CD4-positive, alpha-beta T cell treated with Interleukin-10 for 1 hour (primary cell): ENCODE measurements at regions not wholly inside any gene's neighbourhood (a gene's known extent, or its start where the extent isn't known, plus 50 kb on each side); places are given as distances from the start of the nearest gene placed in this dataset.

Experiments used
- DNase-seq: peaks from one replicate; pipeline ENCODE4 v3.0.0-alpha.2; 2020

DNA sequence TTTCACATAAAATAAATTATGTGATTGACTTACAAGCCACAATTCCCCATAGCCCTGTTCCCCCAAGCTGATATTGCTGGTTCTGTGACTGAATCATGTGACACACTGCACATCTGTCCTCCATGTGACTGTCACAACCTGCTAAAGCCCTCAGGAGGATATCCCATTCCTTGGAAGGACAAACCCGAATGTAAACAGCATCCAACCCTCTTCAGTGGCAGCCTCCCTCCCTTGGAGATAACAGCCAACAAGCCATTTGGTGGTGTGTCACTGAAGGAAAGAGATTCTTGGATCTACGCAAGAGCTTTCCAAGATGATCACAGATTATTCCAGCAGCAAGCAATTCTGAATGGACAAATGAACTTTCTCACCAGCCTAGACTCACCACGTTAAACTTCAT, 153.9 kb upstream of the TIAM1 start:
- DNase-seq, result no peak

DNA sequence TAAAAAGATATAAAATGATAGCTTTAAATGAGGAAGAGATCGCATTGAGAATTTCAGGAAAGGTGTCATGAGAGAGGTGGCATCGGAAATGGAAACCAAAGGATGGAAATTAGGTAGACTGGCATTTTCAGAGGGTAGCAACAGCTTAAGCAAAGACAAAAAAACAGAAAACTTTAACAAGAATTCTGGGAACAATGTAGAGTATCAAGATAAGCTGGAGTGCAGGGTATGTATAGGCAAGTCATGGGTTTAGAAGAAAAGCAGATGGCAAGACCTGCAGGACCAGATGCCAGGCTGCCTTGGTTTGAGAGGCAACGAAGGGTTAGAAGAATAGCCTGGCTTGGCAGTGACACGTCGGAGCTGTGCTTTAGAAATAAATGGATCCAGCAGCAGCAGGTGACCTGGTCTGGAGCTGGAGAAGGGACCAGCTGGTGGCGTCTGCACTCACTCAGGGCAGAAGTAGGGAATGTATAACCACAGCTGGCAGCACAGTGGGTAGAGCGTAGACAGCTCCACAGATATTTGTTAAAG, 149.4 kb upstream of the TIAM1 start:
- no peak for DNase-seq

DNA sequence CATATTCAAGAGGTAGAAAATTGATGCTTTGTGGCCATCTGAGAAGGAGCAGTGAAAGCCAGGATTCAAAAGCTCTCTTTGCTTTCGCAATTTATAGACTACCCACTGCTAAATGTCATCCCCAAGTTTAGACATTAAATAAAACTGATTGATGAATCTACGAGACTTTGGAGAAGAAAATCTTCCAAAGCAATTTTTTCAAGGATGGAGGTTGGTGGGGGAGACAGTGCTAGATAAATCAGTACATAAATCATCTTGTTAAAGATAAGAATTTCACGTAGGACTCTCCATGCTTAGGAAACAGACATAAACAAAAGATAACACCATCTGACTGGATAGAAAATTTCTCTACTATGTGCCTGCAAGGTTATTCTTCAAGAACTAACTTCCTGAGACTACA, 147.6 kb upstream of the TIAM1 start:
- no peak for DNase-seq

- DNase-seq, result no peak
Observed at GRCh38 chr21:31490443-31490842, 146.4 kb upstream of the TIAM1 start.

GRCh38 chr21:31489726-31490125, 145.7 kb upstream of the TIAM1 start:
- DNase-seq, result no peak

DNA sequence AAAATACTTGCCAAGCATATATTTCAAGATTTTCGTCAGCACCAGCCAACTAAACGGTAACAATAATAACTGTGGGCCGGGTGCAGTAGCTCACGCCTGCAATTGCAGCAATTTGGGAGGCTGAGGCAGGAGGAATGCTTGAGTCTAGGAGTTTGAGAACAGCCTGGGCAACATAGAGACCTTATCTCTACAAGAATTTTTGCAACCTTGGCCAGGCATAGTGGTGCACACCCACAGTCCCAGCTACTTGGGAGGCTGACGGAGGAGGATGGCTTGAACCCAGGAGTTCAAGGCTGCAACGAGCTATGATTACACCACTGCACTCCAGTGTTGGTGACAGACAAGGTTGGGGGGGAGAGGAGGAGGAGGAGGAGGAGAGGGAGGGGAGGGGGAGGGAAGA, 145.0 kb upstream of the TIAM1 start:
- DNase-seq, result no peak

DNA sequence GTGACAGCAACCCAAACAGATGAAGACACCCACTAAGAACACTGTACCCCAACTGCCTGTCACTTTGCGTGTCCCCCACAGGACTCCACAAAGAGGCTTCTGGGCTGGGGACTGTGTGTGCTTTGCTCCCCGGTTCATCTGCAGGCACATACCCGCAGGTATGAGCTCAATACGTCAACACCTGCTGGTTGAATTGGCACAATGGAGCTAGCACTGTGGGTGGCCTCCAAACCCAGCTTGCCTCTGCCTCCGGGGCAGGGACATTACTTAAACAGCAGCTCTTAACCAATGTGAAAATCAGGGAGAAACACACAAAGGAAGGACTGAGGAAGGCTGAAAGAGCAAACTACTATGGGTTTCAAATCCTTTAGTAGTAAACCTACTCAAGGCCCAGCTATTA, 140.2 kb upstream of the TIAM1 start:
- no peak for DNase-seq

DNA sequence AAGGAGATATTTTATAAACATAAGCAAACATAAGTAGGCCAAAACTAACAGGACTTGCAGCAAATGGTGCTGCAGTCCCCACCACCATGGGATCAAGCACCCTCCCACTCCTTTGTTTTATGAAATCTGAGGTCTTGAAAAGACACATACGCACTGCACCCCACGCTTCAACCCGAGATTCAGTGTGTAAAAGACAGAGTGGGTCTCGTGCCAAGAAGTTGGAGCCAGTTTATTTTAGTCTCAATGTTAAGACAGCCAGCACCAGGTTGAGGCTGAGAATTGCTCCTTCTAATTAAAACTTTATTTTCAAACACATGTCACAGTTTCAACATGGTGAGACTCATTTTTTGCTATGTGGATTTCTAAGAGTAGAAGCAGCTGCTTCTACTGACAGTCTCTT, 139.1 kb upstream of the TIAM1 start:
- DNase-seq, result no peak

- DNase-seq, result no peak
Observed at GRCh38 chr21:31482460-31482859, 138.4 kb upstream of the TIAM1 start.

- DNase-seq, result no peak
Observed at GRCh38 chr21:31480228-31480627, 136.2 kb upstream of the TIAM1 start.

- DNase-seq, result no peak
Observed at GRCh38 chr21:31479714-31480113, 135.7 kb upstream of the TIAM1 start.

- no peak for DNase-seq
Observed at GRCh38 chr21:31479222-31479621, 135.2 kb upstream of the TIAM1 start.

DNA sequence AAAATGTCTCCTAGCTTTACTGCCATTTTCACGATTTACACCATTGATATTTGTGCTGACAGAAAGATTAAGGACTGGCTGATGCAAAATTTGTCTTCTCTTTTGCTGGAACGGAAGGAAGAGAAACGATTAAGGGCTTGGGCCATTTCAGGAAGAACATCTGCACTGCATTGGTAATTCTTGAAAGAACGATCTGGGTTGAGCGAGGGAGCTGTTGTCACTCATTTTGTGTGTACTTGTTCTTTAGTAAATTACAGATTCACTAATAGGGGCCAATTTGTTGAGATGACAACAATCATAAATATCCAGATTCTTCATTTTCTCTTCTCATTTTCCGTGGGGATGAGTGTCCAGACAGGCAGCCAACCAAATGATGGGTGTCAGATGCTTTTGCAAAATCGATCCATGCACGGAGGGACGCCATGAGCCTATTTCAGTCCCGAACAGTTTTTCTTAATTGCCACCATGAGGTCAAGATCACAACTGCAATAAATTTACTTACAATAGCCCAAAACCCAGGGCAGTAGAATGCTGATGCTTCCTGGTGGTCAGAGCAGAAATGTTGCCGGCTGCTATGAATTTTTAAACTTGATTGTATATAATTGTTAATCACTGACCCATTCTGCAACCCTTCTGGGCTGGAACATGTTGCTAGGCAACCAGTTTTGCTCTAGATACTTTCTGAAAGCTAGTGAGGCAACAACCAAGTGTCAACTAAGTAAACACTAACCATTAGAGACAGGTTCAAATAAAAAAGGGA, 132.4 kb upstream of the TIAM1 start:
- DNase-seq, result no peak

DNA sequence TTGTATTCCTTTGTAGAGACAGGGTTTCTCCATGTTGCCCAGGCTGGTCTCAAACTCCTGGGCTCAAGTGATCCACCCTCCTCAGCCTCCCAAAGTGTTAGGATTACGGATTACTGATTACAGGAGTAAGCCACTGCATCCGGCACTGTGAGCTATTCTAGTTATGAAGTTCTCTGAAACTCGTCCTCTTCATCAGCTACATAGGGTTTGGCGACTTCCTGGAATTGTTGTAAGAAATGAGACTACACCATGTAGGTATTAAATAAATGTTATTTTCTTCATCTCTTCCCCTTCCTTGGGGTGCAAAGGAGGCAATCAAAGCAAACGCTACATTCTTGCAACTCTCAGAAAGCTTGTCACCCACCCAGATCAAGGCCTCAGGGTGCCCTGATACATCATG, 131.2 kb upstream of the TIAM1 start:
- no peak for DNase-seq

- DNase-seq, result no peak
Observed at GRCh38 chr21:31473685-31474345, 129.8 kb upstream of the TIAM1 start.

DNA sequence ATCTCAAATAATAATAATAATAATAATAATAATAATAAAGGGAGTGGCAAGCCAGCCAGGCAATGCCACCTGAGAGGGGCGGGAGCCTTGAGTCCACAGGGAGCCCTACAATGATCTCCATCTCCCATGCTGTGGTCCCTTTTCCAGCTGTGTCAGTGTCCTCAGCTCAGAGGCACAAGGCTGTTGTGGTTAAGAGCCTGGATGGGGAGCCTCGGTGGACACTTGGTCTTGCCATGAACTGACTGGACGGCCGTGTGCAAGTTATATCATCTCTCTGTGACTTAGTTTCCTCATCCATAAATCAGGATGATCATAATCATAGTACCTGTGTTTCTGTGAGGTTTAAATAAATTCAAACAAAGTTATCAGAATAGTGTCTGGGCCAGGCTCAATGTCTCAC, 127.8 kb upstream of the TIAM1 start:
- DNase-seq, result no peak

DNA sequence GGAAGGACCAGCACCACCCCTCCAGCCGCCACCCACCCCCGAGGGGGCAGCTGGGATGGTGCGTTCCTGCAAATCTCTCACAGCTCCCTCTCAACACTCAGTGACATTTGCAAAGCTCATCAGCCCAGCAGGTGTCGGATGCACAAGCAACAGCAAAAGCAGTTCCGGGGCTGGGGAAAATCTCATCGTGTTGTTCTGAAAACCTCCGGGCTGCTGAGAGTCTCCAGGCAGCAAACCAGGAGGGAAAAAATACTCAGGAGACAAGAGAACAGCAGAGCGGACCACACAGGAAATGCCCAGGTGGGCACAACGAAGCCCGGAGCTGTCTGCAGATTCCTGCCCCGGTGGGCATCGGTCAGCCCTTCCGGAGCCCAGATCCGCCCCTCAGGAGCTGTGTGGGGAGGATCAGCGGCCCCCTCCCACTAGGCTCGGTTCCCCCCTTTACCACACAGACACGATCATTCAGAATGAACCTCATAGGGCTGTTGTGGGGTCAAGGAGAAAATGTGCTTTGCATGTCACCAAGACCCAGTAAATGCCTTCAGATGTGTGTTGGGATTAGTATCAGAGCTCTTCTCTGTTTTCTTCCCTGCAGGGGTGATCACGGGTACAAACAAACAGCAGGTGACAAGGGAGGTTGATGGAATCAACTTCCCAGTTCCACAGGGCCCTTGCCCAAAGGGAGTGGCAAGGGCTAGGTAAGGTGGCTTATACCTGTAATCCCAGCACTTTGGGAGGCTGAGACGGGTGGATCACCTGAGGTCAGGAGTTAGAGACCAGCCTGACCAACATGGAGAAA, 127.0 kb upstream of the TIAM1 start:
- DNase-seq, result no peak

DNA sequence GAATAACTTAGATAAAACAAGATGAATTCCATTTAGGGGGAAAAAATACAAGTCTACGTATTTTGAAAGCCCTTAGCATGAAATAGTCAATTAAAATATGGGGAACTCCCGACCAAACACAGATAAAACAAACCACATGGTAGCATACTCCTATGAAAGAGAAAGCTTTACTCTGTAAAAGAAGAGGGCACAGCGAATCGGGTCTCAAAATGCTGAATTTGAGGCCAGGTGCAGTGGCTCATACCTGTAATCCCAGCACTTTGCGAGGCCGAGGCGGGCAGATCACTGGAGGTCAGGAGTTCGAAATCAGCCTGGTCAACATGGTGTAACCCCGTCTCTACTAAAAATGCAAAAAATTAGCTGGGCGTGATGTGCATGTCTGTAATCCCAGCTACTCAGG, 116.9 kb upstream of the TIAM1 start:
- peak; percentile 15 for DNase-seq

GRCh38 chr21:31459457-31459856, 115.4 kb upstream of the TIAM1 start:
- DNase-seq, result no peak

GRCh38 chr21:31457675-31458074, 113.6 kb upstream of the TIAM1 start:
- peak; percentile 3 for DNase-seq

DNA sequence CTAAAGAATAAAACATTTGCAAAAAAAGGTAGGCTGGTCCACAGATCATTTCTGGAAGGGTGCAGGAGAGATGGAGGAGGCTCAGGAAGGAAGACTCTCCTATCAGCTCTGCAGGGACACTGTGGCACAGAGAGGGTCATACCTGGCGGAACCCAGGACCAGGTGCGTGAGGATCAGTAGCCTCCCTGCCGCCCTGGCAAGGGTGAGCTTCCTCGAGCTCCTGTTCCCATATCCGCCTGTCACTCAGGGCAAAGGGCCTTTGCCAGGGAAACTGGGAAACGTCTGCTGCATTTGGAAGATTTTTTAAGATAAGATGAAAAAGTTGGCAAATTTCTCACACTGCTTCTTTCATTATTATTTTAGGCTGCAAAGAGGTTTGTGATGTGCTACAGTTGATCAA, 112.1 kb upstream of the TIAM1 start:
- no peak for DNase-seq

- DNase-seq, result no peak
Observed at GRCh38 chr21:31455506-31455905, 111.4 kb upstream of the TIAM1 start.

GRCh38 chr21:31450980-31451379, 106.9 kb upstream of the TIAM1 start:
- no peak for DNase-seq
